HepG2 (cell line): ENCODE measurements at regions not wholly inside any gene's neighbourhood (a gene's known extent, or its start where the extent isn't known, plus 50 kb on each side); places are given as distances from the start of the nearest gene placed in this dataset.

Experiments
- ATAC-seq: fragments of 200-7000 bp; cut with Tn5 transposase; 3 replicates; pipeline ENCODE4 v1.9.1; 2020; ENCODE audit warnings: mild to moderate bottlenecking, moderate library complexity
- BruUV-seq: library from RNA; stranded (reverse); fragments of 400-500 nt; replicated peaks from 2 replicates; lab custom pipeline; 2021; lab: Mats Ljungman, UMichigan
- CTCF ChIA-PET: fragments of 300-600 bp; formaldehyde crosslinking; extraction: SDS; loops from one replicate; lab custom pipeline; 2021; ENCODE audit warnings: low total read pairs, inconsistent platforms, low intra/inter-chr PET ratio; lab: Yijun Ruan, JAX
- POLR2A ChIA-PET: fragments of 350-600 bp; sonication (Branson Sonifier 250); formaldehyde crosslinking; loops from one replicate; lab custom pipeline; 2020; ENCODE audit warnings: antibody characterized with exemption, inconsistent platforms; lab: Yijun Ruan, JAX
- DNase-seq: peaks from one replicate; pipeline ENCODE4 v3.0.0-alpha.2; 2015; ENCODE audit warnings: low spot score
- FAIRE-seq: peaks from 3 replicates; lab custom pipeline; 2011; peaks lifted over from hg19 to GRCh38; lab: Jason Lieb, UNC
- H2AFZ ChIP-seq: one replicate; pipeline ENCODE4 v1.6.1; 2011; ENCODE audit warnings: low read length, inconsistent platforms
- H3K27ac ChIP-seq: fragments of 300-600 bp; 3 replicates; pipeline ENCODE4 v1.8.0; 2011; ENCODE audit warnings: mixed run types, mild to moderate bottlenecking, mixed read lengths, low read length, inconsistent platforms; ENCODE audit not compliant: insufficient read depth; ENCODE audit errors: extremely low read length
- H3K27me3 ChIP-seq, 2 experiments: fragments of 200-600 bp in 1 of 2; 2 replicates in 1 of 2; 3 replicates in 1 of 2; pipeline versions ENCODE4 v1.6.0 to v1.8.0; 2011; ENCODE audit warnings: low read length in 2 of 2, mild to moderate bottlenecking in 2 of 2, moderate library complexity in 2 of 2, inconsistent platforms in 1 of 2; ENCODE audit not compliant: insufficient read depth in 2 of 2, control insufficient read depth in 1 of 2
- H3K36me3 ChIP-seq, 2 experiments: fragments of 200-600 bp in 1 of 2; replicated peaks in 1 of 2; 2 replicates in 1 of 2; 3 replicates in 1 of 2; pipeline versions ENCODE4 v1.5.1 to v1.8.0; 2011; ENCODE audit warnings: low read length in 2 of 2, inconsistent platforms in 1 of 2; ENCODE audit not compliant: insufficient read depth in 2 of 2, control insufficient read depth in 1 of 2
- H3K4me1 ChIP-seq: 2 replicates; pipeline ENCODE4 v1.5.1; 2012; ENCODE audit warnings: low read length, inconsistent platforms; ENCODE audit not compliant: insufficient read depth
- H3K4me2 ChIP-seq: 2 replicates; pipeline ENCODE4 v1.6.0; 2011; ENCODE audit warnings: low read depth, low read length, inconsistent platforms
- H3K4me3 ChIP-seq, 3 experiments: fragments of 200-600 bp in 1 of 3; sonication (generic), shearing (Covaris generic) in 1 of 3; replicated peaks in 1 of 3; 2 replicates each; pipeline ENCODE4 v1.5.1; 2011 to 2016; ENCODE audit warnings: low read length in 3 of 3, inconsistent platforms in 2 of 3, low read depth in 2 of 3, mild to moderate bottlenecking in 2 of 3, control low read depth in 1 of 3, mixed read lengths in 1 of 3; ENCODE audit not compliant: insufficient read depth in 1 of 3
- H3K79me2 ChIP-seq: one replicate; pipeline ENCODE4 v1.6.1; 2011; ENCODE audit warnings: low read length, inconsistent platforms; ENCODE audit not compliant: insufficient read depth
- H3K9ac ChIP-seq: 2 replicates; pipeline ENCODE4 v1.6.0; 2011; ENCODE audit warnings: mild to moderate bottlenecking, low read depth, low read length, inconsistent platforms; ENCODE audit not compliant: insufficient read depth
- H3K9me3 ChIP-seq: 2 replicates; pipeline ENCODE4 v1.5.1; 2012; ENCODE audit warnings: mild to moderate bottlenecking, low read length
- H4K20me1 ChIP-seq: 2 replicates; pipeline ENCODE4 v1.6.0; 2011; ENCODE audit warnings: inconsistent platforms, mild to moderate bottlenecking, low read length, moderate library complexity; ENCODE audit not compliant: insufficient read depth
- ATRX ChIP-seq: sonication (generic); formaldehyde crosslinking; IDR thresholded peaks from 2 replicates; pipeline ENCODE4 v1.4.0; 2020; ENCODE audit warnings: missing genetic modification reagents, borderline replicate concordance
- DBP ChIP-seq: sonication (generic); formaldehyde crosslinking; IDR thresholded peaks from 2 replicates; pipeline ENCODE4 v1.4.0; 2020; ENCODE audit warnings: missing genetic modification reagents; ENCODE audit errors: not compliant biosample characterization
- ISL2 ChIP-seq: sonication (generic); formaldehyde crosslinking; IDR thresholded peaks from 2 replicates; pipeline ENCODE4 v1.5.0; 2020; ENCODE audit warnings: missing genetic modification reagents
- NFRKB ChIP-seq: fragments of 450-650 bp; IDR thresholded peaks from 2 replicates; pipeline ENCODE4 v1.6.1; 2017
- PAXIP1 ChIP-seq: sonication (generic); formaldehyde crosslinking; conservative IDR thresholded peaks from 2 replicates; pipeline ENCODE4 v1.4.0; 2020; ENCODE audit warnings: mild to moderate bottlenecking, missing genetic modification reagents, moderate library complexity
- PREB ChIP-seq: sonication (generic); formaldehyde crosslinking; IDR thresholded peaks from 2 replicates; pipeline ENCODE4 v1.4.0; 2020; ENCODE audit warnings: missing genetic modification reagents
- RBM22 ChIP-seq: fragments of 200-400 bp; formaldehyde crosslinking; optimal IDR thresholded peaks from 2 replicates; pipeline ENCODE3; 2017; ENCODE audit warnings: mild to moderate bottlenecking, low read length, moderate library complexity
- SIX4 ChIP-seq: sonication (generic); formaldehyde crosslinking; IDR thresholded peaks from 2 replicates; pipeline ENCODE4 v1.4.0; 2020; ENCODE audit warnings: missing genetic modification reagents
- ZFP1 ChIP-seq: IDR thresholded peaks from 2 replicates; pipeline ENCODE4 v1.6.1; 2016
- ZNF224 ChIP-seq: sonication (generic); formaldehyde crosslinking; IDR thresholded peaks from 2 replicates; pipeline ENCODE4 v1.5.0; 2020; ENCODE audit warnings: mild to moderate bottlenecking, missing genetic modification reagents
- ZNF282 ChIP-seq: fragments of 450-650 bp; IDR thresholded peaks from 2 replicates; pipeline ENCODE4 v1.6.1; 2018; ENCODE audit not compliant: partially characterized antibody
- ZNF629 ChIP-seq: sonication (generic); formaldehyde crosslinking; conservative IDR thresholded peaks from 2 replicates; pipeline ENCODE4 v1.5.0; 2020; ENCODE audit warnings: missing genetic modification reagents
- ZNF709 ChIP-seq: sonication (generic); formaldehyde crosslinking; IDR thresholded peaks from 2 replicates; pipeline ENCODE4 v1.5.0; 2020; ENCODE audit warnings: mild to moderate bottlenecking, missing genetic modification reagents
- ZNF781 ChIP-seq: sonication (generic); formaldehyde crosslinking; IDR thresholded peaks from 2 replicates; pipeline ENCODE4 v1.5.1; 2020; ENCODE audit warnings: borderline replicate concordance, mild to moderate bottlenecking, missing genetic modification reagents; ENCODE audit errors: not compliant biosample characterization
- ZSCAN25 ChIP-seq: sonication (generic); formaldehyde crosslinking; IDR thresholded peaks from 2 replicates; pipeline ENCODE4 v1.8.0; 2022; ENCODE audit warnings: mild to moderate bottlenecking, missing genetic modification reagents
- WGBS: methylation state at CpG from one replicate; pipeline ENCODE4 v1.1.6; 2017; ENCODE audit warnings: low lambda C conversion rate; 5-methylcytosine and 5-hydroxymethylcytosine counted together
- in situ Hi-C: cut with HindIII; loops from 2 replicates; pipeline ENCODE4 v1.10.0; 2017; ENCODE audit warnings: low pct_unique_long_range_greater_than_20kb; ENCODE audit not compliant: extremely low pct_ligation_motif_present
- intact Hi-C: fragments of 100-400 bp; cut with micrococcal nuclease; formaldehyde crosslinking; loops from one replicate; pipeline ENCODE4 v1.10.0; 2022; ENCODE audit not compliant: unreplicated experiment

DNA sequence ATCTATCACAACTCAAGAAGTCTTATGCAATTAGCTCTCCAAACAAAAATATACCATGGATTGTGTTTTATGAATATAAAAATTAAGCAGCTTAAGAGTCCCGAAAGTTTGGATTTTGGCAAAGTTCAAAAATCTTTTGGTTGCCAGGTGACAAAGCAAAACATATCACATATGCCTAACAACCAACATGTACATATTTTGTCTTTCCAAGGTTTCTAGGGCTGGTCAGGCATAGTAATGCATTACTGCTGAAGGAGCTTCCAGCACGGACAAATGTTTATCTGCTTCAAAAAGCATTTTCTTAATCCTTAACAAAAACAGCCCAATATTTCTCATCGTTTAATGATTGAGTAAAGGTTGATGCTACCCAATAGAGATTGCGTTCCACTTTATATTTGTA, 1327.1 kb upstream of the ZEB2 start:
- in situ Hi-C loops (no loop called here), intact Hi-C loops (loop anchor here (2.0 to 5.0 kb wide), 2 partner anchors 70 to 92 kb away; no protein-coding TSS in a partner anchor)
- no peaks in the 10 kb centered on the region for H4K20me1 ChIP-seq
- peaks cover 49% of the 10 kb centered on the region for H3K4me1 ChIP-seq
- no peaks in the 10 kb centered on the region for H3K27me3 ChIP-seq
- DNase-seq (no peak), FAIRE-seq (no peak), ATAC-seq (no peak)
- H3K36me3 ChIP-seq = no peaks in the 10 kb centered on the region
- 96% methylated on average over 4 of the region's 4 CpGs for WGBS
- no peak overlapping the region for H3K4me2 ChIP-seq
- H3K9ac ChIP-seq = no peak overlapping the region
- ChIA-PET CTCF (no interaction called here), POLR2A (no interaction called here)
- no peaks in the 10 kb centered on the region for H3K79me2 ChIP-seq
- TF ChIP-seq ZNF709 (CRISPR knock-in tag) (no peak), ZNF282 (no peak), RBM22 (no peak)
- no peak overlapping the region for H3K4me3 ChIP-seq
- no TSS peak for BruUV-seq
- no peaks in the 10 kb centered on the region for H3K9me3 ChIP-seq
- H2AFZ ChIP-seq = no peak overlapping the region
- no peak overlapping the region for H3K27ac ChIP-seq

- no peak overlapping the region for H3K9ac ChIP-seq
- no peak overlapping the region; a peak in 1 of 6 replicates for H3K4me3 ChIP-seq
- ATAC-seq (peak; percentile 71), DNase-seq (peak; percentile 65), FAIRE-seq (peak; percentile 15)
- ChIA-PET POLR2A (interaction anchor here (1.1 to 1.3 kb wide), 3 partner anchors 22 to 85 kb away, joined by 3 to 4 read pairs (median 4); no protein-coding TSS in a partner anchor), CTCF (no interaction called here)
- H4K20me1 ChIP-seq = no peaks in the 10 kb centered on the region
- WGBS = 14% methylated on average over 3 of the region's 3 CpGs
- no peaks in the 10 kb centered on the region for H3K79me2 ChIP-seq
- H3K4me2 ChIP-seq = peak overlapping the region; percentile 42
- H3K27ac ChIP-seq = peak overlapping the region; percentile 17
- intact Hi-C loops = loop anchor here (1.0 to 5.0 kb wide), 3 partner anchors 23 to 91 kb away; no protein-coding TSS in a partner anchor
- H2AFZ ChIP-seq = no peak overlapping the region
- H3K4me1 ChIP-seq = peaks cover 44% of the 10 kb centered on the region
- no TSS peak for BruUV-seq
- H3K27me3 ChIP-seq = no peaks in the 10 kb centered on the region
- no peaks in the 10 kb centered on the region for H3K36me3 ChIP-seq
- no peaks in the 10 kb centered on the region for H3K9me3 ChIP-seq
- in situ Hi-C loops = no loop called here
- peak; percentile 53 for TF ChIP-seq PAXIP1 (CRISPR knock-in tag)
- TF ChIP-seq SIX4 (CRISPR knock-in tag) = 0 out of 2 replicates have a peak, but pooled peaks have one; percentile 28
- peak; percentile 60; the same call in 1 of the 2 replicates for TF ChIP-seq ISL2 (CRISPR knock-in tag)
- no peak for TF ChIP-seq DBP (CRISPR knock-in tag)
- TF ChIP-seq ZNF781 (CRISPR knock-in tag) = no peak
- TF ChIP-seq NFRKB = no peak
- TF ChIP-seq ZSCAN25 (CRISPR knock-in tag) = no peak
- no peak for TF ChIP-seq PREB (CRISPR knock-in tag)
- TF ChIP-seq ZFP1 (CRISPR knock-in tag) = no peak
- no peak for TF ChIP-seq ATRX
- TF ChIP-seq ZNF224 = no peak
- TF ChIP-seq ZNF629 = no peak
These were observed 1326.0 kb upstream of the ZEB2 start for GRCh38 chr2:145845923-145846322.
